ENCODE measurements at regions not wholly inside any gene's neighbourhood (a gene's known extent, or its start where the extent isn't known, plus 50 kb on each side); places are given as distances from the start of the nearest gene placed in this dataset.

GRCh38 chr15:95888762-95889161 is 441.7 kb upstream of the NR2F2 start:
- TF ChIP-seq TAF1 (IDR thresholded peaks at IDR 0.05; ENCODE audit: borderline replicate concordance, insufficient read depth, low read length) = no peak
- no peak for TF ChIP-seq FOXP2 (optimal IDR thresholded peaks at IDR 0.05; ENCODE audit: borderline replicate concordance, extremely low read depth, extremely low read length, insufficient read depth)
- TF ChIP-seq POLR2AphosphoS5 (IDR thresholded peaks at IDR 0.05; ENCODE audit: low read depth, low read length) = no peak
- TF ChIP-seq REST (IDR thresholded peaks at IDR 0.05; ENCODE audit: insufficient read depth in 1 of 2, low read depth in 2 of 2, low read length in 2 of 2) = no peak
- TF ChIP-seq SIN3A (IDR thresholded peaks at IDR 0.05; ENCODE audit: borderline replicate concordance, insufficient read depth, low read length) = no peak

- TF ChIP-seq POLR2AphosphoS5 (IDR thresholded peaks at IDR 0.05; ENCODE audit: low read depth, low read length) = no peak
- TF ChIP-seq SIN3A (IDR thresholded peaks at IDR 0.05; ENCODE audit: borderline replicate concordance, insufficient read depth, low read length) = no peak
- no peak for TF ChIP-seq TAF1 (IDR thresholded peaks at IDR 0.05; ENCODE audit: borderline replicate concordance, insufficient read depth, low read length)
- no peak for TF ChIP-seq FOXP2 (optimal IDR thresholded peaks at IDR 0.05; ENCODE audit: borderline replicate concordance, extremely low read depth, extremely low read length, insufficient read depth)
- no peak for TF ChIP-seq REST (IDR thresholded peaks at IDR 0.05; ENCODE audit: insufficient read depth in 1 of 2, low read depth in 2 of 2, low read length in 2 of 2)
These were observed 436.0 kb upstream of the NR2F2 start for GRCh38 chr15:95894407-95894956.

GRCh38 chr15:95895508-95895907 is 435.0 kb upstream of the NR2F2 start:
- no peak for TF ChIP-seq POLR2AphosphoS5 (IDR thresholded peaks at IDR 0.05; ENCODE audit: low read depth, low read length)
- no peak for TF ChIP-seq REST (IDR thresholded peaks at IDR 0.05; ENCODE audit: insufficient read depth in 1 of 2, low read depth in 2 of 2, low read length in 2 of 2)
- TF ChIP-seq FOXP2 (optimal IDR thresholded peaks at IDR 0.05; ENCODE audit: borderline replicate concordance, extremely low read depth, extremely low read length, insufficient read depth) = no peak
- no peak for TF ChIP-seq SIN3A (IDR thresholded peaks at IDR 0.05; ENCODE audit: borderline replicate concordance, insufficient read depth, low read length)
- no peak for TF ChIP-seq TAF1 (IDR thresholded peaks at IDR 0.05; ENCODE audit: borderline replicate concordance, insufficient read depth, low read length)

- TF ChIP-seq POLR2AphosphoS5 (IDR thresholded peaks at IDR 0.05; ENCODE audit: low read depth, low read length) = no peak
- TF ChIP-seq REST (IDR thresholded peaks at IDR 0.05; ENCODE audit: insufficient read depth in 1 of 2, low read depth in 2 of 2, low read length in 2 of 2) = no peak
- TF ChIP-seq TAF1 (IDR thresholded peaks at IDR 0.05; ENCODE audit: borderline replicate concordance, insufficient read depth, low read length) = no peak
- TF ChIP-seq FOXP2 (optimal IDR thresholded peaks at IDR 0.05; ENCODE audit: borderline replicate concordance, extremely low read depth, extremely low read length, insufficient read depth) = no peak
- no peak for TF ChIP-seq SIN3A (IDR thresholded peaks at IDR 0.05; ENCODE audit: borderline replicate concordance, insufficient read depth, low read length)
These were observed 432.8 kb upstream of the NR2F2 start for GRCh38 chr15:95897651-95898050.

GRCh38 chr15:95898761-95899160 is 431.7 kb upstream of the NR2F2 start:
- no peak for TF ChIP-seq REST (IDR thresholded peaks at IDR 0.05; ENCODE audit: insufficient read depth in 1 of 2, low read depth in 2 of 2, low read length in 2 of 2)

Measured in PFSK-1 (cell line).